HepG2 (cell line): ENCODE measurements at regions not wholly inside any gene's neighbourhood (a gene's known extent, or its start where the extent isn't known, plus 50 kb on each side); places are given as distances from the start of the nearest gene placed in this dataset.
A peak's percentile ranks its signal among the peaks of the same experiment; 100 is the strongest.

Experiments
- ATAC-seq: fragments of 200-7000 bp; cut with Tn5 transposase; 3 replicates; pipeline ENCODE4 v1.9.1; 2020; ENCODE audit warnings: mild to moderate bottlenecking, moderate library complexity
- BruUV-seq: library from RNA; stranded (reverse); fragments of 400-500 nt; replicated peaks from 2 replicates; lab custom pipeline; 2021; lab: Mats Ljungman, UMichigan
- CTCF ChIA-PET: fragments of 300-600 bp; formaldehyde crosslinking; extraction: SDS; loops from one replicate; lab custom pipeline; 2021; ENCODE audit warnings: low total read pairs, inconsistent platforms, low intra/inter-chr PET ratio; lab: Yijun Ruan, JAX
- POLR2A ChIA-PET: fragments of 350-600 bp; sonication (Branson Sonifier 250); formaldehyde crosslinking; loops from one replicate; lab custom pipeline; 2020; ENCODE audit warnings: antibody characterized with exemption, inconsistent platforms; lab: Yijun Ruan, JAX
- DNase-seq: peaks from one replicate; pipeline ENCODE4 v3.0.0-alpha.2; 2015; ENCODE audit warnings: low spot score
- FAIRE-seq: peaks from 3 replicates; lab custom pipeline; 2011; peaks lifted over from hg19 to GRCh38; lab: Jason Lieb, UNC
- H2AFZ ChIP-seq: one replicate; pipeline ENCODE4 v1.6.1; 2011; ENCODE audit warnings: low read length, inconsistent platforms
- H3K27ac ChIP-seq: fragments of 300-600 bp; 3 replicates; pipeline ENCODE4 v1.8.0; 2011; ENCODE audit warnings: mixed run types, mild to moderate bottlenecking, mixed read lengths, low read length, inconsistent platforms; ENCODE audit not compliant: insufficient read depth; ENCODE audit errors: extremely low read length
- H3K27me3 ChIP-seq, 2 experiments: fragments of 200-600 bp in 1 of 2; 2 replicates in 1 of 2; 3 replicates in 1 of 2; pipeline versions ENCODE4 v1.6.0 to v1.8.0; 2011; ENCODE audit warnings: low read length in 2 of 2, mild to moderate bottlenecking in 2 of 2, moderate library complexity in 2 of 2, inconsistent platforms in 1 of 2; ENCODE audit not compliant: insufficient read depth in 2 of 2, control insufficient read depth in 1 of 2
- H3K36me3 ChIP-seq, 2 experiments: fragments of 200-600 bp in 1 of 2; replicated peaks in 1 of 2; 2 replicates in 1 of 2; 3 replicates in 1 of 2; pipeline versions ENCODE4 v1.5.1 to v1.8.0; 2011; ENCODE audit warnings: low read length in 2 of 2, inconsistent platforms in 1 of 2; ENCODE audit not compliant: insufficient read depth in 2 of 2, control insufficient read depth in 1 of 2
- H3K4me1 ChIP-seq: 2 replicates; pipeline ENCODE4 v1.5.1; 2012; ENCODE audit warnings: low read length, inconsistent platforms; ENCODE audit not compliant: insufficient read depth
- H3K4me2 ChIP-seq: 2 replicates; pipeline ENCODE4 v1.6.0; 2011; ENCODE audit warnings: low read depth, low read length, inconsistent platforms
- H3K4me3 ChIP-seq, 3 experiments: fragments of 200-600 bp in 1 of 3; sonication (generic), shearing (Covaris generic) in 1 of 3; replicated peaks in 1 of 3; 2 replicates each; pipeline ENCODE4 v1.5.1; 2011 to 2016; ENCODE audit warnings: low read length in 3 of 3, inconsistent platforms in 2 of 3, low read depth in 2 of 3, mild to moderate bottlenecking in 2 of 3, control low read depth in 1 of 3, mixed read lengths in 1 of 3; ENCODE audit not compliant: insufficient read depth in 1 of 3
- H3K79me2 ChIP-seq: one replicate; pipeline ENCODE4 v1.6.1; 2011; ENCODE audit warnings: low read length, inconsistent platforms; ENCODE audit not compliant: insufficient read depth
- H3K9ac ChIP-seq: 2 replicates; pipeline ENCODE4 v1.6.0; 2011; ENCODE audit warnings: mild to moderate bottlenecking, low read depth, low read length, inconsistent platforms; ENCODE audit not compliant: insufficient read depth
- H3K9me3 ChIP-seq: 2 replicates; pipeline ENCODE4 v1.5.1; 2012; ENCODE audit warnings: mild to moderate bottlenecking, low read length
- H4K20me1 ChIP-seq: 2 replicates; pipeline ENCODE4 v1.6.0; 2011; ENCODE audit warnings: inconsistent platforms, mild to moderate bottlenecking, low read length, moderate library complexity; ENCODE audit not compliant: insufficient read depth
- CREB1 ChIP-seq, 2 experiments: fragments of 450-650 bp in 1 of 2; IDR thresholded peaks; 2 replicates each; pipeline ENCODE4 v1.6.1; 2016 to 2017; ENCODE audit warnings: control low read depth in 1 of 2, mild to moderate bottlenecking in 1 of 2, missing compliant biosample characterization in 1 of 2, missing genetic modification characterization in 1 of 2
- EHMT2 ChIP-seq: fragments of 200-600 bp; sonication (generic); IDR thresholded peaks from 2 replicates; pipeline ENCODE4 v1.7.0; 2017; ENCODE audit warnings: antibody characterized with exemption, low read depth, low read length, borderline replicate concordance
- GPN1 ChIP-seq: sonication (generic); formaldehyde crosslinking; IDR thresholded peaks from 2 replicates; pipeline ENCODE4 v1.5.1; 2020; ENCODE audit warnings: missing genetic modification reagents, borderline replicate concordance
- IRX3 ChIP-seq: sonication (generic); formaldehyde crosslinking; IDR thresholded peaks from 2 replicates; pipeline ENCODE4 v1.8.1; 2023; ENCODE audit warnings: mild to moderate bottlenecking, low read depth, missing genetic modification reagents, borderline replicate concordance
- ZNF232 ChIP-seq: sonication (generic); formaldehyde crosslinking; IDR thresholded peaks from 2 replicates; pipeline ENCODE4 v1.4.0; 2020; ENCODE audit warnings: missing genetic modification reagents, borderline replicate concordance
- ZNF264 ChIP-seq: sonication (generic); formaldehyde crosslinking; IDR thresholded peaks from 2 replicates; pipeline ENCODE4 v1.4.0; 2020; ENCODE audit warnings: missing genetic modification reagents
- ZNF703 ChIP-seq: sonication (generic); formaldehyde crosslinking; IDR thresholded peaks from 2 replicates; pipeline ENCODE4 v1.5.1; 2020; ENCODE audit warnings: missing genetic modification reagents, mild to moderate bottlenecking, moderate library complexity, borderline replicate concordance
- WGBS: methylation state at CpG from one replicate; pipeline ENCODE4 v1.1.6; 2017; ENCODE audit warnings: low lambda C conversion rate; 5-methylcytosine and 5-hydroxymethylcytosine counted together
- in situ Hi-C: cut with HindIII; loops from 2 replicates; pipeline ENCODE4 v1.10.0; 2017; ENCODE audit warnings: low pct_unique_long_range_greater_than_20kb; ENCODE audit not compliant: extremely low pct_ligation_motif_present
- intact Hi-C: fragments of 100-400 bp; cut with micrococcal nuclease; formaldehyde crosslinking; loops from one replicate; pipeline ENCODE4 v1.10.0; 2022; ENCODE audit not compliant: unreplicated experiment
- TF ChIP-seq, protein P1 (sequence below), 2 experiments: sonication (generic) in 1 of 2; formaldehyde crosslinking in 1 of 2; IDR thresholded peaks; 2 replicates each; pipeline versions ENCODE4 v1.5.1 to v1.6.1; 2011 to 2020; ENCODE audit warnings: borderline replicate concordance in 1 of 2, low read depth in 1 of 2, low read length in 1 of 2, mild to moderate bottlenecking in 1 of 2, missing genetic modification reagents in 1 of 2, moderate library complexity in 1 of 2
- TF ChIP-seq, protein P2 (sequence below): sonication (generic); formaldehyde crosslinking; conservative IDR thresholded peaks from 2 replicates; pipeline ENCODE4 v1.8.1; 2023; ENCODE audit warnings: missing genetic modification reagents

DNA sequence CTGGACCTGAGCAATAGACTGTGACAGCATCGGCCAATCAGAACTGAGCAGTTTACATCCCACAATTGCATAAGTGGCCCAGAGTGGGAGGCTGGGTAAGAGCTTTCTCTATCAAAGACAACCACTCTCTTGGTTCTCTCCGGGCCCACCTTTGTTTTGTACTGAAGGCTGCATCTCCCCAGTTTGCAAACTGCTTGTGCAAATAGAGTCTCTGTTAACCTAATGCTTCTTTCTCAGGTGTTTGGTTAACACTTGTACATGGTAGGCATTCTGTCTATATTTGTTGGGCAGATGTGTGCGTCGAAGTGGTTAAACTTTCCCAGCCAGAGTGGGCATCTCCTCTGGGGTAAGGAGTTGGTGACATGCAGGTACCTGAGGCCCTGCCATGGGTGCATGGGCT is 177.1 kb downstream of the CDH26 start:
- H3K4me3 ChIP-seq: no peak overlapping the region
- no peaks in the 10 kb centered on the region for H3K36me3 ChIP-seq
- BruUV-seq: no TSS peak
- H3K9ac ChIP-seq: no peak overlapping the region
- H3K9me3 ChIP-seq: no peaks in the 10 kb centered on the region
- H4K20me1 ChIP-seq: no peaks in the 10 kb centered on the region
- in situ Hi-C loops (no loop called here), intact Hi-C loops (no loop called here)
- TF ChIP-seq IRX3 (CRISPR knock-in tag) (no peak), ZNF232 (CRISPR knock-in tag) (no peak), GPN1 (CRISPR knock-in tag) (no peak)
- TF ChIP-seq, protein P1, sequence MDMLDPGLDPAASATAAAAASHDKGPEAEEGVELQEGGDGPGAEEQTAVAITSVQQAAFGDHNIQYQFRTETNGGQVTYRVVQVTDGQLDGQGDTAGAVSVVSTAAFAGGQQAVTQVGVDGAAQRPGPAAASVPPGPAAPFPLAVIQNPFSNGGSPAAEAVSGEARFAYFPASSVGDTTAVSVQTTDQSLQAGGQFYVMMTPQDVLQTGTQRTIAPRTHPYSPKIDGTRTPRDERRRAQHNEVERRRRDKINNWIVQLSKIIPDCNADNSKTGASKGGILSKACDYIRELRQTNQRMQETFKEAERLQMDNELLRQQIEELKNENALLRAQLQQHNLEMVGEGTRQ (IDR thresholded peaks at IDR 0.05; ENCODE audit: low read depth, low read length): no peak
- TF ChIP-seq, protein P1 (CRISPR knock-in tag; IDR thresholded peaks at IDR 0.05; ENCODE audit: borderline replicate concordance): no peak
- ChIA-PET CTCF (no interaction called here), POLR2A (no interaction called here)
- FAIRE-seq: no peak
- DNase-seq: no peak
- no peaks in the 10 kb centered on the region for H3K27me3 ChIP-seq
- 37% methylated on average over 4 of the region's 4 CpGs for WGBS
- no peaks in the 10 kb centered on the region for H3K4me1 ChIP-seq
- H2AFZ ChIP-seq: no peak overlapping the region
- no peak for ATAC-seq
- H3K79me2 ChIP-seq: no peaks in the 10 kb centered on the region
- H3K27ac ChIP-seq: no peak overlapping the region
- H3K4me2 ChIP-seq: no peak overlapping the region

DNA sequence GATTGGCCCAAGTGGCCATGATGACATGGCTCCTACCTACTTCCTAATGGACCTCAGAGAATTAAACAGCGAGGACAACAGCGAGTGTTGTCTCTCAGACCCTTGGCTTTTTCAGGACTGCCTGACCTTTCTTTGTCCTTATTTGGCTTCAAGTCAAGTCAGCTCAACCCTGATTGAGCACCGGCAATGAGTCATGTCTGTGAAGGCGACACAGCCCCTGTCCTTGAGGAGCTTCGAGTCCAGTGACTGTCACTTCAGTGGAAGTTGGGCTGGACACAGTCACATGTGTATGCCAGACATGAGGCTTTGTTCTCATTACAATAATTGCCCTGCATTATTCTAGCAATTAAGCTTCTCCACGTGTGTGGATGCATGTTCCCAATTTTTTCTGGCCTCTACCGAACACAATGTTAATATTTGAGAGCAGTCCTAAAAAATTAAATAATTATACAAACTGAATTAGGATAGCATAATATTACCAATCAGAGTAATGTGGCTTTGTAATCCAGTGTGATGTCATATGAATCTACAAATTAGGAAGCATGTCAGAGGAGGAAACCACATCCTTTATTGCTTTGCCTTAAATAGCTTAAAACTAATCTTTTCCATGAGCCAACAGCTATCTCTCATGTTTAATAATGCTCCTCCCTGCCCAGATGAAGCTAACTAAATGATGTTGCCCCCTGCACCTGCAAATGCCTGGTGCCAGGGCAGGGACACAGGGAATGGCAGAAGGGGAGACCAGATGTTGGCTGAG is 178.6 kb downstream of the CDH26 start:
- no peak overlapping the region for H3K9ac ChIP-seq
- DNase-seq: no peak
- H4K20me1 ChIP-seq: no peaks in the 10 kb centered on the region
- BruUV-seq: no TSS peak
- TF ChIP-seq ZNF264 (CRISPR knock-in tag): no peak
- TF ChIP-seq, protein P2, sequence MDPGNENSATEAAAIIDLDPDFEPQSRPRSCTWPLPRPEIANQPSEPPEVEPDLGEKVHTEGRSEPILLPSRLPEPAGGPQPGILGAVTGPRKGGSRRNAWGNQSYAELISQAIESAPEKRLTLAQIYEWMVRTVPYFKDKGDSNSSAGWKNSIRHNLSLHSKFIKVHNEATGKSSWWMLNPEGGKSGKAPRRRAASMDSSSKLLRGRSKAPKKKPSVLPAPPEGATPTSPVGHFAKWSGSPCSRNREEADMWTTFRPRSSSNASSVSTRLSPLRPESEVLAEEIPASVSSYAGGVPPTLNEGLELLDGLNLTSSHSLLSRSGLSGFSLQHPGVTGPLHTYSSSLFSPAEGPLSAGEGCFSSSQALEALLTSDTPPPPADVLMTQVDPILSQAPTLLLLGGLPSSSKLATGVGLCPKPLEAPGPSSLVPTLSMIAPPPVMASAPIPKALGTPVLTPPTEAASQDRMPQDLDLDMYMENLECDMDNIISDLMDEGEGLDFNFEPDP: no peak
- no peak for TF ChIP-seq EHMT2
- no peak for TF ChIP-seq ZNF703 (CRISPR knock-in tag)
- TF ChIP-seq CREB1 (IDR thresholded peaks at IDR 0.05): 0 out of 2 replicates have a peak, but pooled peaks have one; percentile 26
- TF ChIP-seq CREB1 (CRISPR knock-in tag; IDR thresholded peaks at IDR 0.05): no peak
- TF ChIP-seq, all 625 proteins: peak for 1
- Histone ChIP-seq H3K4me2 (no peak overlapping the region), H3K36me3 (no peaks in the 10 kb centered on the region), H3K27me3 (no peaks in the 10 kb centered on the region), H3K27ac (no peak overlapping the region), H3K9me3 (no peaks in the 10 kb centered on the region), H3K4me3 (no peak overlapping the region), H3K4me1 (no peaks in the 10 kb centered on the region), H3K79me2 (no peaks in the 10 kb centered on the region), H2AFZ (no peak overlapping the region)
- ChIA-PET POLR2A (no interaction called here), CTCF (no interaction called here)
- in situ Hi-C loops (no loop called here), intact Hi-C loops (no loop called here)
- ATAC-seq (no peak), FAIRE-seq (no peak)
- WGBS: 9% methylated on average over 7 of the region's 7 CpGs
